ENCODE measurements at regions not wholly inside any gene's neighbourhood (a gene's known extent, or its start where the extent isn't known, plus 50 kb on each side); places are given as distances from the start of the nearest gene placed in this dataset.

- no peaks in the 10 kb centered on the region for H3K4me1 ChIP-seq (ENCODE audit: insufficient read depth, low read length)
- no peaks in the 10 kb centered on the region for H3K36me3 ChIP-seq (ENCODE audit: insufficient read depth, low read length)
- H3K9me3 ChIP-seq (ENCODE audit: control insufficient read depth in 1 of 2, insufficient read depth in 1 of 2, low read length in 2 of 2), result no peaks in the 10 kb centered on the region
- no peaks in the 10 kb centered on the region for H3K9me3 Mint-ChIP-seq
- CTCF ChIA-PET, result no interaction called here
- H3K27me3 ChIP-seq (ENCODE audit: control insufficient read depth in 1 of 2, insufficient read depth in 2 of 2, low read length in 2 of 2), result peaks cover 11 to 24% of the 10 kb centered on the region in 2 experiments
- ATAC-seq (ENCODE audit: poor library complexity) (no peak), DNase-seq (no peak)
- no peak overlapping the region for H3K4me3 Mint-ChIP-seq
- TF ChIP-seq, protein P1, sequence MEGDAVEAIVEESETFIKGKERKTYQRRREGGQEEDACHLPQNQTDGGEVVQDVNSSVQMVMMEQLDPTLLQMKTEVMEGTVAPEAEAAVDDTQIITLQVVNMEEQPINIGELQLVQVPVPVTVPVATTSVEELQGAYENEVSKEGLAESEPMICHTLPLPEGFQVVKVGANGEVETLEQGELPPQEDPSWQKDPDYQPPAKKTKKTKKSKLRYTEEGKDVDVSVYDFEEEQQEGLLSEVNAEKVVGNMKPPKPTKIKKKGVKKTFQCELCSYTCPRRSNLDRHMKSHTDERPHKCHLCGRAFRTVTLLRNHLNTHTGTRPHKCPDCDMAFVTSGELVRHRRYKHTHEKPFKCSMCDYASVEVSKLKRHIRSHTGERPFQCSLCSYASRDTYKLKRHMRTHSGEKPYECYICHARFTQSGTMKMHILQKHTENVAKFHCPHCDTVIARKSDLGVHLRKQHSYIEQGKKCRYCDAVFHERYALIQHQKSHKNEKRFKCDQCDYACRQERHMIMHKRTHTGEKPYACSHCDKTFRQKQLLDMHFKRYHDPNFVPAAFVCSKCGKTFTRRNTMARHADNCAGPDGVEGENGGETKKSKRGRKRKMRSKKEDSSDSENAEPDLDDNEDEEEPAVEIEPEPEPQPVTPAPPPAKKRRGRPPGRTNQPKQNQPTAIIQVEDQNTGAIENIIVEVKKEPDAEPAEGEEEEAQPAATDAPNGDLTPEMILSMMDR (IDR thresholded peaks at IDR 0.05), result no peak
- intact Hi-C loops (cut with DNase I, micrococcal nuclease), result no loop called here
- no peak overlapping the region for H3K27ac Mint-ChIP-seq
- H3K4me3 ChIP-seq (ENCODE audit: low read length), result no peak overlapping the region
- H3K27ac ChIP-seq (ENCODE audit: low read depth in 1 of 2, low read length in 2 of 2), result no peak overlapping the region
- H3K4me1 Mint-ChIP-seq (ENCODE audit: low read depth), result peaks cover 7% of the 10 kb centered on the region
- H3K36me3 Mint-ChIP-seq (ENCODE audit: low read depth), result no peaks in the 10 kb centered on the region
- POLR2A ChIA-PET, result no interaction called here
- H3K27me3 Mint-ChIP-seq, result peaks cover 69% of the 10 kb centered on the region
Measured at GRCh38 chr1:114209971-114210370, 56.3 kb upstream of the SYT6 start.

DNA sequence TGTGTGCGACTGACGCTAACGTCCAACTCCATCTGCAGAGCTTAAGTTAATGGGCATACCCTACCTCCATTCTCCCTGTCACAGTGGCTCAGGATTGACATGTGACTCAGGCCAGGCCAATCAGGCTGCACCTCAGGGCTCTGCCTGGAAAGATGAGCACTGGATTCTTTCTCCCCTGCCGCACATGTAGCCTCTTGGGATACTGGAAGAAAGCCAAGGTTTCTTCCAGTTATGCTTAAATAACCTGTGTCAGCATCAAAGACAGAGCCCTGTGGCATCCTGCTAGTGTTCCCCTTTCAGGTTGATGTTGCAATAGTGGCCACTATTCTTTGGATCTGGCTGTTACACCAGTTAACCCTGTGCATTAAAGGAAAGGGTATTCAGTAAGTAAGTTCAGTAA, 55.0 kb upstream of the SYT6 start:
- TF ChIP-seq, protein P1 (IDR thresholded peaks at IDR 0.05), result no peak
- DNase-seq, result no peak
- Histone ChIP-seq H3K4me3 (ENCODE audit: low read length) (no peak overlapping the region), H3K9me3 (ENCODE audit: control insufficient read depth in 1 of 2, insufficient read depth in 1 of 2, low read length in 2 of 2) (no peaks in the 10 kb centered on the region), H3K27me3 (ENCODE audit: control insufficient read depth in 1 of 2, insufficient read depth in 2 of 2, low read length in 2 of 2) (peaks cover 14 to 26% of the 10 kb centered on the region in 2 experiments), H3K4me1 (ENCODE audit: insufficient read depth, low read length) (no peaks in the 10 kb centered on the region), H3K27ac (ENCODE audit: low read depth in 1 of 2, low read length in 2 of 2) (no peak overlapping the region), H3K36me3 (ENCODE audit: insufficient read depth, low read length) (no peaks in the 10 kb centered on the region)
- ChIA-PET POLR2A (no interaction called here), CTCF (no interaction called here)
- peaks cover 79% of the 10 kb centered on the region for H3K27me3 Mint-ChIP-seq
- intact Hi-C loops (cut with DNase I, micrococcal nuclease), result no loop called here
- no peak overlapping the region for H3K4me3 Mint-ChIP-seq
- no peak overlapping the region for H3K27ac Mint-ChIP-seq
- H3K9me3 Mint-ChIP-seq, result no peaks in the 10 kb centered on the region
- no peaks in the 10 kb centered on the region for H3K36me3 Mint-ChIP-seq (ENCODE audit: low read depth)
- ATAC-seq (ENCODE audit: poor library complexity), result no peak
- H3K4me1 Mint-ChIP-seq (ENCODE audit: low read depth), result peaks cover 7% of the 10 kb centered on the region

DNA sequence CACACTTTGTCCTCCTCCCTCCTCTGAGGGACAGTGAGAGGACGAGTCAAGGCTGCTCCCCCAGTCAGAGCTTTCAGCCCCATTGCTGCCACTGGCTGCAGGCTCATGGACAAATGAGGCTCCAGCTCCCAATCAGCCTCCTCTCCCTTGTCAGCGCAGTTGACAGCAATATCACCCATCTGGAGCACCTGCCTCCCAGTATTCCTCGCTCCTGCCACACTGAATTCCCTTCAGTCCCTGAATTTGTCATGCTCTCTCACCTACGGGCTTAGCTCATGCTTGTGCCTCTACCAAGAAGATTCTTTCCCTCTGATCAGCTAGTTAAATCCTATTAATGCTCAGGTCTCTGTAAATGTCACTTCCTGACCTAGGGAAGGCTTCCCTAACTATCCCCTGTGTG, 54.4 kb upstream of the SYT6 start:
- H3K36me3 Mint-ChIP-seq (ENCODE audit: low read depth), result no peaks in the 10 kb centered on the region
- H3K36me3 ChIP-seq (ENCODE audit: insufficient read depth, low read length), result no peaks in the 10 kb centered on the region
- no peak overlapping the region for H3K27ac Mint-ChIP-seq
- no peak overlapping the region for H3K4me3 Mint-ChIP-seq
- peaks cover 16 to 31% of the 10 kb centered on the region in 2 experiments for H3K27me3 ChIP-seq (ENCODE audit: control insufficient read depth in 1 of 2, insufficient read depth in 2 of 2, low read length in 2 of 2)
- no peaks in the 10 kb centered on the region for H3K4me1 ChIP-seq (ENCODE audit: insufficient read depth, low read length)
- ChIA-PET CTCF (no interaction called here), POLR2A (no interaction called here)
- TF ChIP-seq, protein P1 (IDR thresholded peaks at IDR 0.05), result no peak
- H3K27me3 Mint-ChIP-seq, result peaks cover 82% of the 10 kb centered on the region
- H3K4me1 Mint-ChIP-seq (ENCODE audit: low read depth), result peaks cover 7% of the 10 kb centered on the region
- DNase-seq, result no peak
- H3K9me3 ChIP-seq (ENCODE audit: control insufficient read depth in 1 of 2, insufficient read depth in 1 of 2, low read length in 2 of 2), result no peaks in the 10 kb centered on the region
- H3K4me3 ChIP-seq (ENCODE audit: low read length), result no peak overlapping the region
- no peaks in the 10 kb centered on the region for H3K9me3 Mint-ChIP-seq
- H3K27ac ChIP-seq (ENCODE audit: low read depth in 1 of 2, low read length in 2 of 2), result no peak overlapping the region
- no peak for ATAC-seq (ENCODE audit: poor library complexity)
- intact Hi-C loops (cut with DNase I, micrococcal nuclease), result no loop called here
